ENCODE measurements at regions not wholly inside any gene's neighbourhood (a gene's known extent, or its start where the extent isn't known, plus 50 kb on each side); places are given as distances from the start of the nearest gene placed in this dataset.

DNA sequence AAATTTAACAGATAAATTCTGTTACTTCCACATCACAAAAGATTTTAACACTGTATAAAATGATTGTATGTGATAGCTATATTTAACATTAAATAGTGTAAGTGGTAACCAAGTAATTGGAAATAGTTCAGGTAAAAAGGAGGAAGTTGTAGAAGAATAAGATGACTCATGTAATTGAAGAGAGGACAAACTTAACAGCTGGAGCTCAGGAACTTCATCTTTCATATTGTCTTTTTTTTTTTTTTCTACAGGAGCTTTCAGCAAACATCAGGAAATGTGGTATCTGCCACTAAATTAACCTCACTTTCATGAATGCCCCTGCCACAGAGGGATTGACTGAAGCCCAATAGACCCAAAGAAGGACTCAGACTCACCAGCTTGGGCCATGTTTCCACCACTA, 188.4 kb upstream of the VEGFC start:
- DNase-seq: no peak

DNA sequence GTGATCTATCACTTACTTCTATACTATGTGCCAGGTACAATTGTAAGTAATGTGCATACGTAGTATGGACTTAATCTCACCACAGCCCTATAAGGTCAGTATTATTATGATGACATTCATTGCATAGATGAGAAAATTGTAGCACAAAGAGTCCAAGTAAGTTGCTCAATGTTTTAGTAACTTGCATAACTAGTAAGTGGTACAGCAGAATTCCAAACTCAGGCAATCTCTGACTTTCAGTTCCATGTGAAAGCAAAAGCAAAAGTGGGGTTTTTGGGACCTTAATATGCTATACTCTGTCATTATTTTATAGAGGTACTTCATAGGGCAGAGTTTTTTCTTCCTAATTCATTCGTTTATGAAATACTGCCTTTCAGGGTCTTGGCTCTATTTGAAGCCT, 188.8 kb upstream of the VEGFC start:
- DNase-seq: peak; percentile 35

DNA sequence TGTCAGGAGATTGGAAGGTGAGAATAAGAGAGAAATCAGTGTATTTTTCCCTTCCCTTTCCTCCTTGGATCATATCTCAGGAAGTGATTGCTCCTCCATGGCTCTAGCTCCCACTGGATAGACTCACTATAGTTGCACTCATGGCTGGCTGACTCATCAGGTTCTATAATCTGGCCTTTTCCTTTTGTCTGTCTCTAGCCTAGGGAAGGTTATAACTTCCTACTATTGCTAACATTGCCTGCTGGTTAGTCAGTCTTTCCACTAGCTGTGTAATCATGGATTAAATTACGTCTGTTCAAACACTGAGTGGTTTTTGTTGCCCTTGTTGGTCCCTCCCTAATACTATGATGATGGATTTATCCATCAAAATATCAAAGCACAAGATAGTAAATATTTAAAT, 195.5 kb upstream of the VEGFC start:
- peak; percentile 95 for DNase-seq

DNA sequence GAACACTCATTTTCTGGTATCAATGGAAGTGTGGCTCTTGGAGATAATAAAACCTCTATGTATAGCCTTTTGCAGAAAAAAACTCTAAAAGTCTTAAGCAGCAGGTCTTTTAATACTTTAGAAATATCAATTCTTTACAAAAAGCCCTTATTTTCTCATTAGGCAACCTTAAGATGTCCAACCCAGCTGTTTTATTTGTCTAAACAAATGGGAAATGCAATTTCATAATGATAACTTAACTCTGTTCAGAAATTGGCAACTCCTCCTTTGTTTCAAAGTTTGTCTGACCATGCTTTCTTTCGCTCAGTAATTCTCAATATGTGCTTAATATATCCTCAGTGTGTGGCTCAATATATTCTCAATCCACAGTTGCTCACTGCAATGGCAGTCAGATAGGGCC, 196.5 kb upstream of the VEGFC start:
- DNase-seq: no peak

DNA sequence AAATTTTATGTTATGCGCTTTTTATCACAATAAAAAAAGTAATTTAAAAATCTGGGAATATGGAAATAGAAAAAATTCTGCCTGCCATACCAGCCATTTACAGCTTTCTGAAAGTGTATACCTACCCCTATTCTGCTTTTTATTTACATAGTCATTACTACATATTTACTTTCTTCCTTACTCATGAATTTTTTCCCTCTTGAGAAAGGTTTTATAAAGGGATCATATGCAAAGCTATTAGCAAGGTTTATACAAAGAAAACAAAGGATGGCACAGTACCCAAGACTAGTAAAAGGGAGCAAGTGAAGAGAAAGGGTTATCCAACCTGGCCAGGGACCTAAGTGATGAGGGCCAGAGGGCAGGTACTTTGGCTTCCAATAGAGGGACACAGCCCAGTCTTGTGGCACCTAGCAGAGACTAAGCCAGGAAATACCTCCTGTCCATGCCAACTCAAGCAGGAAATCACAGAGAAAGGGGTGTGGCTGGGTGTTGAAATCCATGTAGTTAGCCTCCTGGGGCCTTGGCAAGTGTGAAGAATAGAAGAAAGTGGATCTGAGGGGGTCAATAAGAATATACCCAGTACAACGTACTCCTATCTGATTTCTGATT, 207.3 kb upstream of the VEGFC start:
- DNase-seq: no peak

DNA sequence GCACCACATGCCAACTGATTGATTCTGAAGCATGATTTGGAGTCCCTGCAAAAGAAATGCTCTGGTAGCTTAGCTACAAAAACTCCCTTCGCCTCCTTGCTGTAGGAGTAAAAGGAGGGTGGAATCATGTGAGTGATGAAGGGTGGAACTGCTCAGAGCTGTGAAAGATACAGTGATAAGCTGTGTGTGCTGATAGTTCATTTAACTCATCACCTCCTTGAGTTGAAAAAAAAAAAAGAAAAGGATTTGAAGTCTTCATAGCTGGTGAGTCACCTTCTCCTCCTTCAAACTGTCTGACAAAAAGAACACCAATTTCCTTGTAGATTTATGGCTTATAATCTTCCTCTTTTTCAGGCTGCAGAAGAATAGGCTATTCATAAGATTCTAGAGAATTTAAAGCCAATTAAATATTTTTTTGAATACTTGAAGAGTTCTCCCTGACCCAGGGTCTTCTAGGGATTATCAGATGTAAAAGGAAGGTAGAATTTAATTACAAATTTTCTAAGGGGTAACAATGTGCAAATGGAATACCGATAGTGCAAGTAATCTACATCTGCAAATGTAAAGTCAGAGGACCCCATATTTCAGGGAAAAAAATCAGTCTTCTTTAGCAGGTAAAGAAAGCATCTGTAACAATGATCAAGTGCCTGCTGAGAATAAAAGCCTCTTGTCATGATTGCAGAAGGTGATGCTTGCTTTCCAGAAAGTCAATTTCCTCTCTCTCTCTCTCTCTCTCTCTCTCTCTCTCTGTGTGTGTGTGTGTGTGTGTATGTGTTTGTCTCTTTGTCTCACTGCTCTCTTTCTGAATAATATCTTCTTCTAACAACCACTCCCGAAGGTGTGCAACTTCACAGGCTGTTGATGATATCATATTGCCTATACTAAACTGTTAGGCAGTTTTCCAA, 208.8 kb upstream of the VEGFC start:
- DNase-seq: peak; percentile 69

DNA sequence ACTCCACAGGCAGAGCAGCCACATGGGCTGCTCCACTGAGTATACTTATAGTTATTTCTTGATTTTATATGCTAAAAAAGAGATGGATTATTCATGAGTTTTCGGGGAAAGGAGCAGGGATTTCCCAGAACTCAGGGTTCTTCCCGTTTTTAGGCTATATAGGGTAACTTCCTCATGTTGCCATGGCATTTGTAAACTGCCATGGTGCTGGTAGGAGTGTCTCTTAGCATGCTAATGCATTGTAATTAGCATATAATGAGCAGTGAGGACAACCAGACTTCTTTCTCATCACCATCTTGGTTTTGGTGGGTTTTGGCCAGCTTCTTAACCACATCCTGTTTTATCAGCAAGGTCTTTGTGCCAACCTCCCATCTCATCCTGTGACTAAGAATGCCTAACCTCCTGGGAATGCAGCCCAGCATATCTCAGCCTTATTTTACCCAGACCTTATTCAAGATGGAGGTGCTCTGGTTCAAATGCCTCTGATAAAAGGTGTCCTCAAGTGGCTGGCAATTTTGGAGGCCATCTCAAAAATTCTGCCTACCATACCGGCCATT, 213.0 kb upstream of the VEGFC start:
- peak; percentile 78 for DNase-seq

DNA sequence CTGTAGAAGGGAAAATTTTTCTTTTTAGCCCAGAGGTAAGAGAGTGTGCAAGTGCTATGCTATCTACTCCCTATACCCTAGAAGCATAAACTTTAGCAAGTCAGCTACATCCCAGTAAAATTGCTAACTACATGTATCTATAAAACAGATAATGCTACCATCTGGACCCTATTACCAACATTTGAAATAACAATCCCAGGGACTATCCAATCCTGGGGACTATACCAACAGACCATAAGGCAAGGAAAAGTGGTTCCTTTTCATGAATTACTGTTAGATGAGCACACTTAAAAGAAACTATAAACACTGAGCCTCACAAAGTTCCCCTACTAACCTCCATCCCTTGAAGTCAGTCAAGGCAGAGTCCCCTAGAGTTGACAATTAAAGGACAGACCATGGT, 213.6 kb upstream of the VEGFC start:
- DNase-seq: no peak

DNA sequence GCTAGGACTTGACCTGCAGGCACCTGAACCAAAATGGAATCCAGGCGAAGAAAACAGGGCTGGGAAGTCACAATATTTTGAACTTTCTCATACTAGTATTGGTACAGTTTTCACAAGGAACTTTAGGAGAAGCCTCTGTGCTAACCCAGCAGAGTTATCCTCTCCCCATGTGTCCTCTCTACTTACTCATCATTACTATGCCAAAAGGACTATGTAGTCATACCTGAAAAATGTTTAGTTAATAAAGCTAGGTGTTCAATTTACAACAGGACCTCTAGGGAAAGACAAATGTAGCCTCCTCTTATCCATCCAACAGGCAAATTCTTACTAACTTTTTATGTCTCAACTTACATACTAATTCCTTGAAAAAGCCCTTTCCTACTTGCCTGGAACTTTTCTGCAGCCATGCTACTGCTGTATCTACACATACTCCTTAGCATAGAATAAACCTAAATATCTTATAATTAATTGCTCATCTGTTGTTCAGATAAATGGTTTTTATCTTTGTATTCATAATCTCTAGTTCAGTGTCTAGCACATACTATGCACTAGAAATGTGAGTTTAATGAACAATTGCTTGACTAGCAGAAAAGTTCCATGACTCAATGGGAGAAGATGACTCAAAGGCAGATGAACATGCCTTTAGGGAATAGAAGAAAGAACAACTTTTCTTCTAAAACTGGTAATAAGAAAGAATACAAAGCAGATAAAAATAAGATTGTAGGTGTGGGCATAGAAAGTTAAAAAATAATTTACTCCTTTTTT, 215.5 kb upstream of the VEGFC start:
- peak; percentile 61 for DNase-seq

DNA sequence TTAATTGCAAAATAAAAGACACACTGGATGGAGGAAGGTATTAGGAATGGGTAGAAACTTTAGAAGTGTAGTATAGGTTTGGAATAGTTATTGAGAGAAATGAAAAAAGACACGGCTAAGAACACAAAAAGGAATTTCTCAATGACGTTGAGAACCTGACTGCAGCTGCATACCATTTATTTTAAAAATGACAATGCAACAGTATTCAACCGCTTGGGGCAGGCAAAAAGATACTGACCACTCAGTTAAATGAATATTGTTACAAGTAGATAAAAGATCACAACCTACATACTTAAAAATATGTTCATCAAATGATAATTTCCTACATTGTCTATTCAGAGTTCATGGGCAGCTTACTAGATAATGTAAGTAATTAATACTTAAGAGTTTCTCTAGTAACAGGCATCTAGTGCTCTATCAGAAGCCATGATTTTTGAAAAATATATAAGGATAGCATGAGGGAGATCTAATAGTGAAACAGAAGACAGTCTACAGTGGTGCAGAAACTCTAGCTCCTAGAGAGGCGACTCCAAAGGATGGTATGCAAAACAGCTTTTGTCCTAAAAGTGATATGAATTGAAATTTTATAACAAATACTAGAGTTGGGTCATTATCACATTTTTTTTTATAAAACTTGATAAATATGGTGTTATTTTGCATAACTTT, 216.2 kb upstream of the VEGFC start:
- DNase-seq: no peak

DNA sequence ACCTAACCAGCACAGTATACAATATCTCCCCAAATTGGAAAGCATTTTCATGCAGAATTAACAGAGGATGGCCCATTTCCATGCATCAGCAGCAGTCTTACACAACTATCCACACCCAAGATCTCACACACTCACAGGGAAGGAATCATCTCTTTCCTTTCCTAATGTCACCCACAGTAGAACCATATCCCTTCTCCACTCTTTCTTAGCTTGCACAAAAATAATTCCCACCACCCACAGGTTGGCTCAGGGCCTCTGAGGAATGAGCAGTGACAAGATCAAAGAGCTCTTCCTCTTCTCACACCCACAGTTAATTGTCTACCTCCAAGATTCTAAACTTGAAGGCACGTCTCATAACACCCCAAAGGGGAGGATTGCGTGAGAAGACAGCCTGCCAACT, 217.7 kb upstream of the VEGFC start:
- DNase-seq: no peak

DNA sequence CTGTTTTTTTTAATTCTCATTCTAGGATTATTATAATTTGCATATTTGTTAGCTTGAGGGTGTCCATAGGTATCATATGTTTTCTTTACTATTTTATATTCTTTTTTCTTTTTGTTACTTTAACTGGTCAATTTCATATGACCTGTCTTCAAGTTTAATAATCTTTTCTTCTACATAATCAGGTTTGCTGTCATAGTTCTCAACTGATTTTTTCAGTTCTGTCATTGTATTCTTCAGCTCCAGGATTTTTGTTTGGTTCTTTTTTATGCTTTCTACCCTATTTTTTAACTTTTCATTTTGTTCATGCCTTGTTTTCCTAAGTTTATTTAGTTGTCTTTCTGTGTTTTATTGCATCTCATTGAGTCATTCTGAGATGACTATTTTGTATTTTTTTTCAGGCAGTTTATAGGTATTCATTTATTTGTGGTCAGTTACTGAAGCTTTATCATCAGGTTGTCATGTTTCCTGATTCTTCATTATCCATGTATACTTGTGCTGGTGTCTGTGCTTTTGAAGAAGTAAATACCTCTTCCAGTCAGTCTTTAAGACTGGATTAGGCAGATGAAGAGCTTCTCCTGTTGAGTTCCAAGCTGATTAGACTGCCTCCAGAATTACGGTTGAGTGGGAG, 220.3 kb upstream of the VEGFC start:
- DNase-seq: no peak

DNA sequence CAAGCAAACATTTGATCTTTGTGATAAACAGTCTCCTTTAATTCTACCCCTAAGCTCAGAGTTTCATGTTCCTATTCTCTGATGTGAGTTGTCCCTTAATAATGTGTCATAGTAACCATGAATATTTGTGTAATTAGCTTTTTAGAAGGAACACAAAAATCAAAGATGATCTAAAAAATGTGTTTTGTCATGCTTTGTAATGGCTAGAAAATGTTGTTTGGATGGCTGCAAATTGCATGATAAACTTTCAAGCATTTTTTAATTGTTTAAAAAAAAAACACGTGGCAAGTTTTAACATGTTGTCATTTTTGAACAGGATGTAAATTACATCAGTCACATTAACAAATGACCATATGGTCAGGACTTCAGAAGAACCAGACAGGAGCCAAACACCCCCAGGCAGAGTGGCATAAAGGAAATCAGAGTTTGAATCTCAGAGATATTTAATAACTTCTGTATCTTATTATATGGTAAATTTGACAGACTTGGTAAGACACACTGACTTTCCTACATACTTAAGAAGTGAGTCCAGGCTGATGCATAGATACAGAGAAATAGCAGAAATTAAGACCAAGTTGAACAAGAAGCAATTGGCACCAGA, 223.9 kb upstream of the VEGFC start:
- DNase-seq: peak; percentile 79

DNA sequence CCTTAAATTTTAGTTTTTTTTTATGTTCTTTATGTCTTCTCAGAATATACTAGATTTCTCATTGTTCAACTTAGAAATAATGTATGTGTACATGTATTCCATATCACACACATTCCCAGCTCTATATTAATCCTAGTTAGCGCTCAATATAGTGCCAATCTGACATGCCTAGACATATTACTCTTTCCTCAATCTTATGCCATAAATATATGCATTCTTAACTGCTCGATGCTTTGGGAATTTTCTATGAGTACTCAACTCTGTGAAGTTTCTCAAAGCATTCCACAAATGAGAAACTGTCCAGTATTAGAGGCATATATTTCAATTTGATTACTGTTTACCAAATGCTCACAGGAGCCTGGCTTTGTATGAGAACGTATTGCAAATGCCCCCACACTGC, 231.2 kb upstream of the VEGFC start:
- DNase-seq: no peak

DNA sequence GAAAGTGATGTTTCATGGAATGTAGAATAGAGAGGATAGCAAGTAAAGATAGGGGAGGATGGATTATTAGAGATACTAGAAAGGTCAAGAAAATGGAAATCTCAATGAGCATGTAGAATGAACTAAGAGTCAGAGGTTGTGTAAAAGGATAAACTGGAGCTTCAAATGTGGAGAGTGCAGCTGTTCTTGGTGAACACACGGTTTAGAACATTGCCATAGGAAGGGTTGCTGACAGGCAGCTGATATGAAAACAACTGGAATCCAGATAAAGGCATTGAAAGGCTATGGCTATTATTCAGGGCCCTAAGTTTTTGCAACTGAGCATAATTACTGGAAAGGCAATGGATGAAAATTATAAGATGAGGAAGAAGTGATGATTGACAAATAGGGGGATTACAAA, 239.6 kb upstream of the VEGFC start:
- no peak for DNase-seq

DNA sequence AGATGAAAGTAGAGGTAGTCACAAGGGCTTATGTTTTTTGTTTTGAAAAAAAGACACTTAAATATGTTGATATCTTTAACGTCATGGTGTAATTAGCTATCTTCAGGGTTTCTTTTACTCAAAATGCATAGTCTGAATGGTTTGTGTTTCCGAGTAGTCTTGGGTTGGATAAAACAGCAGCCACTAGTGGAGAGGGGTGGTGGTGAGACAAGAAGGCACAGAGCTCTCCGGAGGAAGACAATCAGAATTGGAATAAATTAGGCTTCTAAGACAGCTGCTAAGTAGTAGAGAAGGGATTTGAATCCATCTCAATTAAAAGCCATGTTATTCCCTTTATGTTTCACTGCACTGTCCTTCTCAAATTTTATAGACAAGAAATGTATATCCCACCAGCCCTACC, 240.4 kb upstream of the VEGFC start:
- no peak for DNase-seq

DNA sequence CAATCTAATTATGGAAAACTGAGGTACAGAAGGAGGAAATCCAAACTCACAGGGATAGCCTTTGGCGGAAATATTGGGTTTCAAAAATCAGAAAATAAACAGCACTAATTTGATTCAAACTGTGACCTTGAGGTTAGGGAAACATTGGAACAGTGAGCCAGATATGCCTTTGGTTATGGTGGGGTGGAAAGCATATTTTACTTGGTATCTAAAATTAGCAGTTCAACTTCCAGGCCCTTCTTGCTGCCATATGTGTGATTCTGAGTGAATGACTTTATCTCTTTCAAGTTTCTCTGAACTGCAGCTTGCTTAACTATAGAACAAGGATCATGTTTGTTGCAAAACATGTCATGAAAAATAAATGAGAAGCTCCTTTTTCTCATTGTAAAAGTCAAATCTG, 240.9 kb upstream of the VEGFC start:
- DNase-seq: no peak

DNA sequence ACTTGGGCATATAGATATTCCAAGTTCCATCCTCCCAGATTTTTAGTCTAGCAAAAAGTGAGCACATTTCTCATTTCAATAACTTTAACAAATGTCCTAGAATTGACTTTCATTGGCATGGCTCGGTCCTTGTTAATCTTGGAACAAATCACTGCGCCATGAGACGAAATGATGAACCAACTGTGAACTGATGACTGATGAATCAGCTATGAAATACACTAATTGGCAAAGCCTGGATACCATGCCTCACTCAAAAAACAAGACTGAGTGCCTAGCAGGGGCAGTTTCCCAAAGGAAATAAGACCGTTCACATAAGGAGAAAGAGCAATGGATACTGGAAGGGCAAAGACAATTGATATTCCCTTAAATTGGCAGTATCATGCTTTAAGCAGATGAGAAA, 248.6 kb upstream of the VEGFC start:
- peak; percentile 10 for DNase-seq

DNA sequence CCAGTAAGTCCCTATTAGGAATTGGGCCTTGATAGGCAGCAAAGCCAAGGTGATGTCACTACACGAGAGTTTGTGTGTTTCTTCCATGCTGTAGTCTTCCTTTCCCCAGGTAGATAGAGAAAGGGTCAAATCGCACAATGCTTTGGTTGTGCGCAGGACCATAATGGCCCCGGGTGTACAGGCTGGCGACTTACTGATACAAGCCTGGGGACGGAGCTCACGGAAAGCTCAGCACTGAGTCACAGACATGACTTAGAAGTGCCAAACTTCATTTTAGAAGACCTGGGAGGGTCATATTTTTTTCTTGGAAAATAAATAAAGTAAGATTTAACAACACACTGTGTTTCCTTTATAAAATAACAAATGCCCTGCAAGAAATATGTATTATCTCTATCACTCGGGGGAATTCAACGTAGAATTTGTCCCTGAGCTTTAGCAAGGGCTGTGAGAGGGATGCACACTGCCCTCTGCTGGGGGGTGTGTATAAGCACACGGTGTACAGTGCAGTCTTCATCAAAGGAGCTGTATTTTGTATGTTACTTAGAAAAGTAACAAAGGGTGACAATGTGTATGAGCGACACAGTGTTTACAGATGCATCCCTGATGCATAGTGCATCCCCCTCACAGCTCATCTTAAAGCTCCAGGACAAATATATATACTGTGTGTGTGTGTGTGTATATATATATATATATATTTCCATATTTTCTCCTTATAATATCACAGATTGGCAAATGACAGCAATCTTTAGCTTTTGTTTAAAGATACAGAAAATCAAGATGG, 254.5 kb upstream of the VEGFC start:
- peak; percentile 79 for DNase-seq

DNA sequence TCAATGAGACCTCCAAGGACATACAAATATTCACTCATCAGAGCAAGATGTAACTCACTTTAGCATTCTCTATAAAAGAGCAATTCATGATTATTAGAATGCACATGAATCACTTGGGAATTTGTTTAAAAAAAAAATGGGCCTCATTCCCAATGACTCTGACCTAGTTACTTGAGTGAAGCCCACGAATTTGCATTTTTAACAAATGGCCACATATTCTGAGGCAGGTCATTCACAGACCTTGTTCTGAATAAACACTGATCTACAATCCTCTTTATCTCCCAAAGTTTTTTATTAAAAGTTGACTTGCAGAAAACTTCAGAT, 255.1 kb upstream of the VEGFC start:
- DNase-seq: peak; percentile 63

DNA sequence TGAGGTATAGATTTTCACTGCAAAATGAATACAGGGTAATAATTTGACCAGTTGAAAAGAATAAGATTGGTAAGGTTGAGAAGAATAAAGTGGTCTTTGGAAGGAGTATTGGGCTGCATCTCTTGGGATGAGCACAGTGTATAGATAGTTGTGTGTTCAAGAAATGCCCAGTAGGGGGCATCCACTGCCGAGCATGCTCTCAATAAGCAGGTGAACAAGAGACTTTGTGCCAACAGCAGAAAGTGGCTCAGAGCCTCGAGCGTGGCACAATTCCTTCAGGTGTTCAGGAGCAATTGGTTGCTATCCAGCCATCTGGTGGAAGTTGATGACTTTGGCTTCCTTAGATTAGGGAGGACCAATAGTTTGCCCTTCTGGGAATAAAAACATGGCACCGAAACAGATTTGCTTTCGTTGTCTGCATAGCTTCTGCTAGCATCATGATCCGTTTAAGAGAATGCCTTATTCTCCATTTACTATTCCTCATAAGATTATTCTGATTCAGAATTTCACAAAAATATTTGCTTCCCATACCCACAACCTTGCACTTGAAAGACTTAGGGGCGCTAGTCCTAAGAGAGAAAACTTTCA, 258.1 kb upstream of the NEIL3 start:
- no peak for DNase-seq
